ENCODE measurements at regions not wholly inside any gene's neighbourhood (a gene's known extent, or its start where the extent isn't known, plus 50 kb on each side); places are given as distances from the start of the nearest gene placed in this dataset.
"Not testable (repeated sequence)": the region's sequence is repeated elsewhere in the genome, so short reads cannot be mapped to it uniquely, and the experiment has no call there.

GRCh38 chr7:51467384-51468017, 150.9 kb upstream of the COBL start:
- DNase-seq, result no peak

- no peak for DNase-seq
Measured at GRCh38 chr7:51459809-51460208, 143.2 kb upstream of the COBL start.

GRCh38 chr7:51458693-51459092, 142.1 kb upstream of the COBL start:
- no peak for DNase-seq

- no peak for DNase-seq
Measured at GRCh38 chr7:51457079-51457478, 140.5 kb upstream of the COBL start.

- DNase-seq, result no peak
Measured at GRCh38 chr7:51456431-51457060, 139.9 kb upstream of the COBL start.

- DNase-seq, result peak; percentile 59
Measured at GRCh38 chr7:51455948-51456347, 139.3 kb upstream of the COBL start.

- DNase-seq, result no peak
Measured at GRCh38 chr7:51455513-51455912, 138.9 kb upstream of the COBL start.

GRCh38 chr7:51455086-51455485, 138.5 kb upstream of the COBL start:
- DNase-seq, result no peak

GRCh38 chr7:51452694-51453093, 136.1 kb upstream of the COBL start:
- DNase-seq, result no peak

GRCh38 chr7:51451751-51452476, 135.3 kb upstream of the COBL start:
- no peak for DNase-seq

GRCh38 chr7:51450541-51450940, 133.9 kb upstream of the COBL start:
- DNase-seq, result no peak

- DNase-seq, result no peak
Measured at GRCh38 chr7:51446785-51447184, 130.2 kb upstream of the COBL start.

GRCh38 chr7:51446356-51446755, 129.7 kb upstream of the COBL start:
- DNase-seq, result no peak

GRCh38 chr7:51444936-51445335, 128.3 kb upstream of the COBL start:
- no peak for DNase-seq

- DNase-seq, result no peak
Measured at GRCh38 chr7:51430480-51431086, 114.0 kb upstream of the COBL start.

- no peak for DNase-seq
Measured at GRCh38 chr7:51428217-51428887, 111.7 kb upstream of the COBL start.

- DNase-seq, result no peak
Measured at GRCh38 chr7:51426163-51426562, 109.6 kb upstream of the COBL start.

- DNase-seq, result not testable (repeated sequence)
Measured at GRCh38 chr7:51409934-51410333, 93.3 kb upstream of the COBL start.

- DNase-seq, result not testable (repeated sequence)
Measured at GRCh38 chr7:51397608-51398007, 81.0 kb upstream of the COBL start.

GRCh38 chr7:51393003-51393402, 76.4 kb upstream of the COBL start:
- DNase-seq, result not testable (repeated sequence)

- not testable (repeated sequence) for DNase-seq
Measured at GRCh38 chr7:51389952-51390351, 73.3 kb upstream of the COBL start.

GRCh38 chr7:51389216-51389812, 72.7 kb upstream of the COBL start:
- DNase-seq, result not testable (repeated sequence)

- DNase-seq, result not testable (repeated sequence)
Measured at GRCh38 chr7:51388241-51388640, 71.6 kb upstream of the COBL start.

Data from NCI-H446 treated with DMSO at 0.1 percent for 48 hours (cell line).